HFF-Myc (cell line): ENCODE measurements at regions not wholly inside any gene's neighbourhood (a gene's known extent, or its start where the extent isn't known, plus 50 kb on each side); places are given as distances from the start of the nearest gene placed in this dataset.

ENCODE experiments used
- DNase-seq: peaks from one replicate; pipeline ENCODE4 v3.0.0-alpha.2; 2011; ENCODE audit warnings: low read depth; ENCODE audit errors: extremely low read depth
- H3K4me3 ChIP-seq: replicated peaks from 2 replicates; pipeline ENCODE4 v1.5.1; 2011; ENCODE audit warnings: low read depth, mild to moderate bottlenecking, control low read depth, low read length
- TF ChIP-seq, protein P1 (sequence below): IDR thresholded peaks from 2 replicates; pipeline ENCODE4 v1.5.1; 2012; ENCODE audit warnings: mild to moderate bottlenecking, low read depth, low read length, control low read depth; ENCODE audit errors: missing control alignments

DNA sequence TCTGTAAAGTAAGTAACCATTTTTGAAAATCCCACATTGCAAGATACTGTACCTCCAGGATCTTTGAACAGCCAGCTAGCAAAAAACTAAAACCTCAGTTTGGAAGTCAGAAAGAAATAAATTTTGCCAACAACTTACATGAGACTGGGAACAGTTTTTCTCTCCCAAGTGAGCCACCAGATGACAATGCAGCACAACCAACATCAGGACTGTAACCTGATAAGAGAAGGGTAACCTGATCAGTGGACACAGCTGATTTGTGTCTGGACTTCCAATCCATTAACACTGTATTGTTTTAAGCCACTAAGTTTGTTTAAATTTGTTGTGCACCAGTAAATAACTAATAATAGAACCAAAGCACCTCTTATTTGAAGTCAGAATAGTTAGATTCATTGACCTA is 923.3 kb downstream of the FAT4 start:
- TF ChIP-seq, protein P1, sequence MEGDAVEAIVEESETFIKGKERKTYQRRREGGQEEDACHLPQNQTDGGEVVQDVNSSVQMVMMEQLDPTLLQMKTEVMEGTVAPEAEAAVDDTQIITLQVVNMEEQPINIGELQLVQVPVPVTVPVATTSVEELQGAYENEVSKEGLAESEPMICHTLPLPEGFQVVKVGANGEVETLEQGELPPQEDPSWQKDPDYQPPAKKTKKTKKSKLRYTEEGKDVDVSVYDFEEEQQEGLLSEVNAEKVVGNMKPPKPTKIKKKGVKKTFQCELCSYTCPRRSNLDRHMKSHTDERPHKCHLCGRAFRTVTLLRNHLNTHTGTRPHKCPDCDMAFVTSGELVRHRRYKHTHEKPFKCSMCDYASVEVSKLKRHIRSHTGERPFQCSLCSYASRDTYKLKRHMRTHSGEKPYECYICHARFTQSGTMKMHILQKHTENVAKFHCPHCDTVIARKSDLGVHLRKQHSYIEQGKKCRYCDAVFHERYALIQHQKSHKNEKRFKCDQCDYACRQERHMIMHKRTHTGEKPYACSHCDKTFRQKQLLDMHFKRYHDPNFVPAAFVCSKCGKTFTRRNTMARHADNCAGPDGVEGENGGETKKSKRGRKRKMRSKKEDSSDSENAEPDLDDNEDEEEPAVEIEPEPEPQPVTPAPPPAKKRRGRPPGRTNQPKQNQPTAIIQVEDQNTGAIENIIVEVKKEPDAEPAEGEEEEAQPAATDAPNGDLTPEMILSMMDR, result no peak
- H3K4me3 ChIP-seq, result no peak overlapping the region
- DNase-seq, result no peak

DNA sequence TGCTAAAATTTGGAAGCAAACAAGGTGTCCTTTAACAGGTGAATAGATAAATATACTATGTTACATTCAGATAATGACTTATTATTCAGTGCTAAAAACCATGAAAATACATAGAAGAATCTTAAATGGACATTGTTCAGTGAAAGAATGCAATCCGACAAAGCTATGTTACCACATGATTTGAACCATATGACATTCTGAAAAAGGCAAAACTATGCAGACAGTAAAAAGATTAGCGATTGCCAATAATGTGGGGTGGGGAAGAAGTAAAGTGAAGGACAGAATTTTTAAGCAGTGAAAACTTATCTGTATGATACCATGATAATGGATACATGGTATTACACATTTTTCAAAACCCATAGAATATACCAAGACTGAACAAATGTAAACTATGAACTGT is 926.9 kb downstream of the FAT4 start:
- no peak overlapping the region for H3K4me3 ChIP-seq
- no peak for DNase-seq
- TF ChIP-seq, protein P1, result no peak

DNA sequence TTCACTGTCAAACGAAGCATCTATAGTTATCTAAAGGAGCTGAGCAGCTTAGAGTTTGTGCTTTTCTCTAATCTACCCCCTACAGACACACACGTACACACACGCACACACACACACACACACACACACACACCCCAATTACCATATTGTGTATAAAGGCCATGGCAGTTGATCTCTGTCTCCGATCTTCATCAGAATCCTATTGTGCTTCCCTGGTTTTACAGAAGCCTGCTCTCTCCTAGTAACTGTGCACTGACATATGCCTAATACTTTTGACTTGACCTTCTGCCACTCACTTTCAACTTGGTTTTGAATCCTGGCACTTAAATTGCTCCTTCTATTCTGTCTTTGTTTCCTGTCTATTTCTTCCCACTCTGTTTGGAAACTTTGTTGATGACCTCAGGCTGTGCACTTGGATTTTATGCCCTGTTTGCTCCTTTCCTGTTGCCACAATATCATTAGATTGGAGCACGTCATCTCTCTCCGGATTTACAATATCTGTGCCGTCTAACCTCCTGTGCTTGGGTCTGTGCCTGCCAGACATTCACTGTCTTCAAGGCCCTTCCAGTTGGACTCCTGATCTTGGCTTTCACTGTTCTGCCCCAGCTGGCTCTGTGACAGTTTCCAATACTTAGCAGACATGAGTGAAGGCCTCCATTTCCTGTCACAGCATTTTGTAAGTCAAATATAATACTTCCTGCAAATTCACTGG is 928.1 kb downstream of the FAT4 start:
- DNase-seq, result no peak
- no peak overlapping the region for H3K4me3 ChIP-seq
- TF ChIP-seq, protein P1, result no peak

DNA sequence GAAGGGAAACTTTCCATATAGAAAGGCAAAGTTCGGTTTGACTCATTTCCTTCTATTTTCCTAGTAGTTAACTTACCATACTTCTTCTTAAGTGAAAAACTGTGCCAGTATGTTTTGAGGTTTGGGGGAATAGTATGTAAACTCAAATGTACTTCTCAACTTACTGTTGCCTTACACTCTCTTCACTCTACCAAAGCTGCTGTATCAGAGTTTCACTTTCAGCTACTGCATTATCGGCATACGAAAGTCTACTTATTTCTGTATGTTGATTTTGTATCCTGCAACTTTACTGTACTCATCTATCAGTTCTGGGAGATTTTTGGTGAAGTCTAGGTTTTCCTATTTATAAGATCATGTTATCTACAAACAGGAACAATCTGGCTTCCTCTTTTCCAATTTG is 932.7 kb downstream of the FAT4 start:
- no peak for DNase-seq
- TF ChIP-seq, protein P1, result no peak
- no peak overlapping the region for H3K4me3 ChIP-seq

DNA sequence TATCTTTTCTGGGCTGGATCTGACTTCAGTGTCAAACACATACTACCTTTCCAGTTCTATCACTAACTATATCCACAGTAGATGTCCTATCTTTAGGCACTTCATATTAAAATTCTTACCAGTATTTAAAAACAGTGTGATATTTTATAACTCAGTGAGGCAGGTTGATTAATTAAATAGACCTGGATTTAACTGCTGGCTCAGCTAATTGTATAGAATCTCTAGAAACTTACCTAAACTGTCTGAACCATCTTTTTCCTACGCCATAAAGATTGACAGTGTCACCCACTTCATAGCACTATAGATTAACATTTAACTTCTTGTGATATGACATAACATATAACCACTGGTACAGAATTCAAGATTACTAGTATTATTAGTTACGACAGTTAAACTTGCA is 935.3 kb downstream of the FAT4 start:
- no peak overlapping the region for H3K4me3 ChIP-seq
- TF ChIP-seq, protein P1, result no peak
- DNase-seq, result no peak

DNA sequence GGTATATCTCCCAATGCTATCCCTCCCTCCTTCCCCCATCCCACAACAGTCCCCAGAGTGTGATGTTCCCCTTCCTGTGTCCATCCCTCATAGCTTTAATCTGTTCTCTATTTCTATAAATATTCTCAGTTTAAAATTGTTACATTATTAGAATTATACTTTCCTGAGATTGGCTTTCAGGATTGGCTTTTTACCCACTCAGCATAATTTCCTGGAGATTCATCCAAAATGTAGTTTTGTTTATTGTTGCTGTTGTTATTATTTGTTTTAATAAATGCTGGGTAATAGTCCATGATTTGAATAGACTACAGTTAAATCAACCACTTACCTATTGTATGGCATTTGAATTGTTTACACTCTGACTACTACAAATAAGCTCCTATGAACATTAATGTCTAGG is 936.4 kb downstream of the FAT4 start:
- H3K4me3 ChIP-seq, result no peak overlapping the region
- DNase-seq, result no peak
- TF ChIP-seq, protein P1, result no peak

DNA sequence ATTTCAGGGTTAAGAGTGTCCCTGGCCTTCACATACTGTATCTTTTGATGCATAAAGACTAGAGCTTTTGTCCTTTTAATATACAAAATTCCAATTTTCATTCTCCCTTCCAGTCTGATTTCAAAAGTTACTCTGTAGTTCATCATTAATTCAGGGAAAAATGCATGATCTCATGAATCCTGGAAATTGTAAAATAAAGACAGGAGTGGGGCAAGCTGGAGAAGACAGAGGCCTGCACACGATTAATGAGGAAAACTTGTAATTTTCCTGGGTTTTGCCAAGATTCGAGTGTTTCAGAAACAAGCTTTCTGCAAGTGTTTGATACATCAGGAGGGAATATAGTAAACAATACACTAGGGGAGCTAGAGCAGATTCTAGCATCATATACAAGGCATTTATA is 947.9 kb downstream of the FAT4 start:
- no peak overlapping the region for H3K4me3 ChIP-seq
- TF ChIP-seq, protein P1, result no peak
- no peak for DNase-seq
